SU-DHL-6 (cell line): ENCODE measurements at regions not wholly inside any gene's neighbourhood (a gene's known extent, or its start where the extent isn't known, plus 50 kb on each side); places are given as distances from the start of the nearest gene placed in this dataset.
A peak's percentile ranks its signal among the peaks of the same experiment; 100 is the strongest.

ENCODE experiments used
- H2AFZ ChIP-seq: fragments of 200-600 bp; sonication (generic); 2 replicates; pipeline ENCODE4 v1.6.1; 2014; ENCODE audit warnings: low read depth, mild to moderate bottlenecking, moderate library complexity, mixed read lengths, antibody characterized with exemption, low read length; ENCODE audit not compliant: severe bottlenecking
- H3F3A ChIP-seq: fragments of 200-600 bp; shearing (Covaris generic); 2 replicates; pipeline ENCODE4 v1.6.0; 2016; ENCODE audit warnings: antibody characterized with exemption, mild to moderate bottlenecking; ENCODE audit not compliant: insufficient read depth
- H3K27ac ChIP-seq: fragments of 200-600 bp; sonication (generic); 2 replicates; pipeline ENCODE4 v1.5.1; 2016; ENCODE audit warnings: low read depth, mild to moderate bottlenecking, low read length, moderate library complexity, mixed read lengths
- H3K27me3 ChIP-seq: fragments of 200-600 bp; sonication (generic), shearing (Covaris generic); 2 replicates; pipeline ENCODE4 v1.6.0; 2014; ENCODE audit warnings: mild to moderate bottlenecking, low read length
- H3K36me3 ChIP-seq: fragments of 200-600 bp; sonication (generic); 2 replicates; pipeline ENCODE4 v1.6.1; 2014; ENCODE audit warnings: mild to moderate bottlenecking, low read length, mixed read lengths
- H3K4me2 ChIP-seq: fragments of 300-600, 200-600 bp; shearing (Covaris generic), sonication (generic); 2 replicates; pipeline ENCODE4 v1.6.0; 2014; ENCODE audit warnings: low read length, low read depth, mild to moderate bottlenecking; ENCODE audit not compliant: poor library complexity, severe bottlenecking
- H3K4me3 ChIP-seq: fragments of 200-600 bp; sonication (generic); 2 replicates; pipeline ENCODE4 v1.5.1; 2014; ENCODE audit warnings: antibody characterized with exemption, low read length, mild to moderate bottlenecking, mixed read lengths; ENCODE audit not compliant: insufficient read depth, poor library complexity, severe bottlenecking
- H3K79me2 ChIP-seq: fragments of 200-600 bp; sonication (generic); 2 replicates; pipeline ENCODE4 v1.6.1; 2014; ENCODE audit warnings: mild to moderate bottlenecking, low read length, moderate library complexity; ENCODE audit not compliant: insufficient read depth
- H3K9ac ChIP-seq: fragments of 200-600 bp; sonication (generic); 2 replicates; pipeline ENCODE4 v1.7.0; 2014; ENCODE audit warnings: mild to moderate bottlenecking, low read length
- H3K9me2 ChIP-seq: fragments of 200-600 bp; sonication (generic); replicated peaks from 2 replicates; pipeline ENCODE4 v1.6.1; 2014; ENCODE audit warnings: low read length; ENCODE audit not compliant: insufficient read depth
- H3K9me3 ChIP-seq: fragments of 200-600 bp; sonication (generic); 2 replicates; pipeline ENCODE4 v1.6.1; 2014; ENCODE audit warnings: low read length, mixed read lengths; ENCODE audit not compliant: insufficient read depth
- H4K20me1 ChIP-seq: fragments of 200-600 bp; sonication (generic); 2 replicates; pipeline ENCODE4 v1.6.1; 2014; ENCODE audit warnings: low read depth, mild to moderate bottlenecking, antibody characterized with exemption, low read length, moderate library complexity, mixed read lengths
- CTCF ChIP-seq: fragments of 200-600 bp; sonication (generic); IDR thresholded peaks from one replicate; pipeline ENCODE4 v1.5.1; 2017; ENCODE audit warnings: antibody characterized with exemption, mild to moderate bottlenecking, low read length, moderate library complexity; ENCODE audit not compliant: insufficient read depth, poor library complexity, severe bottlenecking
- EZH2phosphoT487 ChIP-seq: fragments of 200-600 bp; sonication (generic), shearing (Covaris generic); conservative IDR thresholded peaks from 2 replicates; pipeline ENCODE4 v1.6.1; 2018; ENCODE audit warnings: mild to moderate bottlenecking, antibody characterized with exemption, low read length, moderate library complexity, mixed read lengths

DNA sequence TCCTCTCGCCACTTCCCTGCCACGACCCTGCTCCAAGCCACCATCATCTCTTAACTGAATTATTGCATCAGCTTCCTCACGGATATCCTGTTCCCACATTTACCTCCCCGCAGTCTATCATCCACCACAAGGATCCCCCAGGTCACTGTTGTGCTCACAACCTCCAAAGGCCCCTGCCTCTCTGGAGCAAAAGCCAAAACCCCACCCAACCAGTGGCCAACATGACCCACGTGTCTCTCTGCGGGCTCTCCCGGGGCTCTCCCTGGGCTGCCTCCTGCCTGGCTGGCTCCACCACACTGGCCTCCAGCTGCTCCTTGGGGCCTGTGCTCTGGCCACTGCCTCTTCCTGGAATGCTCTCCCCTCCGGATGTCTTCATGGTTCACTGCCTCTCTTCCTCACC is 809.3 kb downstream of the UQCRFS1 start:
- Histone ChIP-seq H3F3A (peaks cover 22% of the 10 kb centered on the region), H3K4me2 (no peak overlapping the region), H2AFZ (no peak overlapping the region), H3K4me3 (no peak overlapping the region), H3K9me2 (no peaks in the 10 kb centered on the region), H3K27ac (no peak overlapping the region), H3K9me3 (no peaks in the 10 kb centered on the region), H3K79me2 (no peaks in the 10 kb centered on the region), H3K9ac (no peak overlapping the region), H4K20me1 (no peaks in the 10 kb centered on the region), H3K27me3 (no peaks in the 10 kb centered on the region), H3K36me3 (no peaks in the 10 kb centered on the region)
- TF ChIP-seq EZH2phosphoT487 (no peak), CTCF (no peak)

- peaks cover 22% of the 10 kb centered on the region for H3F3A ChIP-seq
- H3K4me3 ChIP-seq, result no peak overlapping the region
- no peaks in the 10 kb centered on the region for H3K79me2 ChIP-seq
- H3K27ac ChIP-seq, result peak overlapping the region; percentile 65
- peak overlapping the region; percentile 60 for H3K4me2 ChIP-seq
- no peaks in the 10 kb centered on the region for H3K9me2 ChIP-seq
- H3K36me3 ChIP-seq, result no peaks in the 10 kb centered on the region
- TF ChIP-seq EZH2phosphoT487 (no peak), CTCF (no peak)
- peak overlapping the region; percentile 11 for H2AFZ ChIP-seq
- no peaks in the 10 kb centered on the region for H3K9me3 ChIP-seq
- no peaks in the 10 kb centered on the region for H4K20me1 ChIP-seq
- H3K9ac ChIP-seq, result peak overlapping the region; percentile 49; the same call in 1 of the 2 replicates
- H3K27me3 ChIP-seq, result no peaks in the 10 kb centered on the region
Observed at GRCh38 chr19:28402701-28403290, 810.2 kb downstream of the UQCRFS1 start.

- no peaks in the 10 kb centered on the region for H3K9me2 ChIP-seq
- no peaks in the 10 kb centered on the region for H3K9me3 ChIP-seq
- peak overlapping the region; percentile 11 for H2AFZ ChIP-seq
- TF ChIP-seq EZH2phosphoT487 (no peak), CTCF (no peak)
- no peaks in the 10 kb centered on the region for H4K20me1 ChIP-seq
- H3K36me3 ChIP-seq, result no peaks in the 10 kb centered on the region
- H3K4me2 ChIP-seq, result peak overlapping the region; percentile 60
- peak overlapping the region; percentile 65 for H3K27ac ChIP-seq
- peak overlapping the region; percentile 49 for H3K9ac ChIP-seq
- no peaks in the 10 kb centered on the region for H3K27me3 ChIP-seq
- peak overlapping the region; percentile 32 for H3K4me3 ChIP-seq
- peaks cover 17% of the 10 kb centered on the region for H3F3A ChIP-seq
- H3K79me2 ChIP-seq, result no peaks in the 10 kb centered on the region
Observed at GRCh38 chr19:28401739-28402424, 811.1 kb downstream of the UQCRFS1 start.
